H9 (cell line): ENCODE measurements at regions not wholly inside any gene's neighbourhood (a gene's known extent, or its start where the extent isn't known, plus 50 kb on each side); places are given as distances from the start of the nearest gene placed in this dataset.

ENCODE experiments used
- DNase-seq: peaks from one replicate; pipeline ENCODE4 v3.0.0-alpha.2; 2017
- H2AFZ ChIP-seq: one replicate; pipeline ENCODE4 v1.6.1; 2013; ENCODE audit warnings: mild to moderate bottlenecking, low read length, control low read depth, moderate library complexity
- H2AK5ac ChIP-seq: 2 replicates; pipeline ENCODE4 v1.6.1; 2013; ENCODE audit warnings: low read length, control low read depth, mixed read lengths; ENCODE audit not compliant: insufficient read length
- H2BK120ac ChIP-seq: one replicate; pipeline ENCODE4 v1.6.1; 2013; ENCODE audit warnings: low read depth, mild to moderate bottlenecking, low read length, control low read depth, inconsistent platforms; ENCODE audit not compliant: poor library complexity, severe bottlenecking
- H2BK12ac ChIP-seq: 2 replicates; pipeline ENCODE4 v1.6.1; 2013; ENCODE audit warnings: low read length, control low read depth, mixed read lengths, low read depth; ENCODE audit not compliant: insufficient read length
- H2BK15ac ChIP-seq: 2 replicates; pipeline ENCODE4 v1.6.1; 2013; ENCODE audit warnings: low read depth, low read length, control low read depth
- H2BK20ac ChIP-seq: one replicate; pipeline ENCODE4 v1.6.1; 2013; ENCODE audit warnings: low read depth, mild to moderate bottlenecking, low read length, control low read depth, inconsistent platforms; ENCODE audit not compliant: poor library complexity, severe bottlenecking
- H2BK5ac ChIP-seq: 2 replicates; pipeline ENCODE4 v1.6.1; 2013; ENCODE audit warnings: low read length, control low read depth, mixed read lengths; ENCODE audit not compliant: insufficient read length
- H3K14ac ChIP-seq: 2 replicates; pipeline ENCODE4 v1.6.1; 2013; ENCODE audit warnings: low read length, control low read depth; ENCODE audit not compliant: insufficient read depth
- H3K18ac ChIP-seq: 2 replicates; pipeline ENCODE4 v1.6.1; 2013; ENCODE audit warnings: low read depth, mild to moderate bottlenecking, mixed read lengths, low read length, control low read depth; ENCODE audit not compliant: insufficient read length
- H3K23ac ChIP-seq: 2 replicates; pipeline ENCODE4 v1.6.1; 2013; ENCODE audit warnings: low read length, control low read depth, mixed read lengths, low read depth; ENCODE audit not compliant: insufficient read length
- H3K23me2 ChIP-seq: 2 replicates; pipeline ENCODE4 v1.6.1; 2013; ENCODE audit warnings: low read depth, mild to moderate bottlenecking, mixed read lengths, low read length, control low read depth; ENCODE audit not compliant: insufficient read length, poor library complexity, severe bottlenecking
- H3K27ac ChIP-seq: 2 replicates; pipeline ENCODE4 v1.5.1; 2013; ENCODE audit warnings: low read length, control low read depth, mixed read lengths, low read depth; ENCODE audit not compliant: insufficient read length
- H3K27me3 ChIP-seq: 2 replicates; pipeline ENCODE4 v1.6.1; 2013; ENCODE audit warnings: low read length, control low read depth, inconsistent platforms; ENCODE audit not compliant: insufficient read depth
- H3K4ac ChIP-seq: 2 replicates; pipeline ENCODE4 v1.6.1; 2013; ENCODE audit warnings: low read depth, mild to moderate bottlenecking, control low read depth, inconsistent platforms, low read length, moderate library complexity
- H3K4me1 ChIP-seq: 2 replicates; pipeline ENCODE4 v1.6.1; 2013; ENCODE audit warnings: low read length, control low read depth, inconsistent platforms; ENCODE audit not compliant: insufficient read depth
- H3K4me2 ChIP-seq: 2 replicates; pipeline ENCODE4 v1.6.1; 2013; ENCODE audit warnings: low read length, control low read depth, mixed read lengths; ENCODE audit not compliant: insufficient read length, insufficient read depth
- H3K56ac ChIP-seq: 2 replicates; pipeline ENCODE4 v1.6.1; 2013; ENCODE audit warnings: low read depth, mild to moderate bottlenecking, mixed read lengths, low read length, control low read depth; ENCODE audit not compliant: insufficient read length
- H3K79me1 ChIP-seq: 2 replicates; pipeline ENCODE4 v1.6.1; 2013; ENCODE audit warnings: low read depth, mild to moderate bottlenecking, moderate library complexity, low read length, control low read depth, inconsistent platforms; ENCODE audit not compliant: insufficient read depth, poor library complexity, severe bottlenecking
- H3K79me2 ChIP-seq: 2 replicates; pipeline ENCODE4 v1.6.1; 2013; ENCODE audit warnings: low read length, control low read depth, inconsistent platforms; ENCODE audit not compliant: insufficient read depth
- H3K9ac ChIP-seq: 2 replicates; pipeline ENCODE4 v1.6.1; 2013; ENCODE audit warnings: low read length, control low read depth, mixed read lengths; ENCODE audit not compliant: insufficient read length; ENCODE audit errors: extremely low read depth
- H3K9me3 ChIP-seq: one replicate; pipeline ENCODE4 v1.6.1; 2013; ENCODE audit warnings: low read depth, low read length, inconsistent platforms; ENCODE audit not compliant: control insufficient read depth
- H3T11ph ChIP-seq: one replicate; pipeline ENCODE4 v1.6.1; 2013; ENCODE audit warnings: mild to moderate bottlenecking, low read length, control low read depth, inconsistent platforms
- H4K20me1 ChIP-seq: one replicate; pipeline ENCODE4 v1.6.1; 2013; ENCODE audit not compliant: control insufficient read depth, insufficient read length, insufficient read depth
- H4K5ac ChIP-seq: 2 replicates; pipeline ENCODE4 v1.6.1; 2013; ENCODE audit warnings: low read depth, mild to moderate bottlenecking, mixed read lengths, low read length, control low read depth; ENCODE audit not compliant: insufficient read length
- H4K8ac ChIP-seq: replicated peaks from 2 replicates; pipeline ENCODE4 v1.6.1; 2013; ENCODE audit warnings: low read length, control low read depth, mixed read lengths, low read depth; ENCODE audit not compliant: insufficient read length
- H4K91ac ChIP-seq: 2 replicates; pipeline ENCODE4 v1.6.1; 2013; ENCODE audit warnings: low read depth, mild to moderate bottlenecking, moderate library complexity, mixed read lengths, low read length, control low read depth; ENCODE audit not compliant: insufficient read length
- H3K27ac Mint-ChIP-seq, 3 experiments: 2 replicates in 2 of 3; 3 replicates in 1 of 3; pipeline ENCODE4 v1.8.0; 2020 to 2021; ENCODE audit warnings: mixed read lengths in 3 of 3, mild to moderate bottlenecking in 1 of 3, moderate library complexity in 1 of 3
- H3K27me3 Mint-ChIP-seq: 2 replicates; pipeline ENCODE4 v1.8.0; 2021; ENCODE audit warnings: low read depth, mild to moderate bottlenecking, moderate library complexity, mixed read lengths
- H3K36me3 Mint-ChIP-seq, 3 experiments: 2 replicates in 2 of 3; 3 replicates in 1 of 3; pipeline ENCODE4 v1.8.0; 2020 to 2021; ENCODE audit warnings: low read depth in 3 of 3, mixed read lengths in 3 of 3; ENCODE audit not compliant: insufficient read depth in 1 of 3
- H3K4me1 Mint-ChIP-seq, 2 experiments: 2 replicates each; pipeline ENCODE4 v1.8.0; 2020; ENCODE audit warnings: mixed read lengths in 2 of 2
- H3K4me3 Mint-ChIP-seq, 2 experiments: 2 replicates in 1 of 2; 3 replicates in 1 of 2; pipeline ENCODE4 v1.8.0; 2020 to 2021; ENCODE audit warnings: mild to moderate bottlenecking in 2 of 2, mixed read lengths in 2 of 2, moderate library complexity in 1 of 2
- H3K9me3 Mint-ChIP-seq, 2 experiments: 2 replicates in 1 of 2; 3 replicates in 1 of 2; pipeline ENCODE4 v1.8.0; 2020; ENCODE audit warnings: mild to moderate bottlenecking in 2 of 2, mixed read lengths in 2 of 2, moderate library complexity in 1 of 2
- CTCF ChIP-seq: fragments of 200-600 bp; sonication (generic); conservative IDR thresholded peaks from 3 replicates; pipeline ENCODE4 v1.8.0; 2021; ENCODE audit warnings: antibody characterized with exemption, mild to moderate bottlenecking
- WGBS: extraction: QIAGEN DNeasy Blood & Tissue Kit; methylation state at CpG from one replicate; pipeline ENCODE4 v1.1.7; 2013; ENCODE audit warnings: missing lambda C conversion rate, low lambda C conversion rate, mixed read lengths; ENCODE audit not compliant: insufficient read length; ENCODE audit errors: extremely low coverage; 5-methylcytosine and 5-hydroxymethylcytosine counted together

DNA sequence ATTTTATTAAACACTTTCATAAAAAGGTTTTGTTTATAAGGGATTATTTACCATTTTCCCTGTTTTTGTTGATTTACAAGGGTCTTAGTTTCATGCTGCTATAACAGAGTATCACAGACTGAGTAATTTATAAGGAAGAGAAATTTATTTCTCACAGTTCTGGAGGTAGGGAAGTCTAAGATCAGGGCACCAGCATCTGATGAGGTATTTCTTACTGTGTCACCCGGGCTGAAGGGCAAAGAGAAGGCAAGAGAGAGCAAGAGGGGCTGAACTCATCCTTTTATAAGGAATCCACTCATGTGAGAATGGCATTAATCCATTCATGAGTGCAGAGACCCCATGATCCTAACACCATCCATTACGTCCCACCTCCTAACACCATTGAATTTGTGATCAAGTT lies 160.0 kb upstream of the SLC39A10 start:
- H3K56ac ChIP-seq: no peak overlapping the region
- H2BK120ac ChIP-seq: no peak overlapping the region
- Mint-ChIP-seq H3K9me3 (no peaks in the 10 kb centered on the region; a peak in 1 of 5 replicates), H3K27me3 (no peaks in the 10 kb centered on the region), H3K4me3 (no peak overlapping the region), H3K36me3 (no peaks in the 10 kb centered on the region; a peak in 1 of 7 replicates), H3K4me1 (no peaks in the 10 kb centered on the region), H3K27ac (no peak overlapping the region)
- no peak overlapping the region for H3K4me2 ChIP-seq
- no peaks in the 10 kb centered on the region for H3K79me1 ChIP-seq
- no peak overlapping the region for H2BK12ac ChIP-seq
- H4K20me1 ChIP-seq: no peaks in the 10 kb centered on the region
- H3K18ac ChIP-seq: no peak overlapping the region
- H3K4ac ChIP-seq: no peak overlapping the region
- H2BK5ac ChIP-seq: no peak overlapping the region
- DNase-seq: no peak
- H3K4me1 ChIP-seq: no peaks in the 10 kb centered on the region
- no peak overlapping the region for H3K14ac ChIP-seq
- no peak overlapping the region for H3K27ac ChIP-seq
- no peak overlapping the region for H3K9ac ChIP-seq
- TF ChIP-seq CTCF: no peak
- no peaks in the 10 kb centered on the region for H3K9me3 ChIP-seq
- H3K23ac ChIP-seq: no peak overlapping the region
- H3K27me3 ChIP-seq: no peaks in the 10 kb centered on the region
- no CpG with 5 or more reads among the region's 2 CpGs for WGBS
- no peak overlapping the region for H2BK20ac ChIP-seq
- no peaks in the 10 kb centered on the region for H3K23me2 ChIP-seq
- no peak overlapping the region for H3T11ph ChIP-seq
- H2AK5ac ChIP-seq: no peak overlapping the region
- H3K79me2 ChIP-seq: no peaks in the 10 kb centered on the region
- no peak overlapping the region for H4K5ac ChIP-seq
- no peak overlapping the region for H4K8ac ChIP-seq
- no peak overlapping the region for H4K91ac ChIP-seq
- H2AFZ ChIP-seq: no peak overlapping the region
- no peak overlapping the region for H2BK15ac ChIP-seq
